H1 (cell line): ENCODE measurements at regions not wholly inside any gene's neighbourhood (a gene's known extent, or its start where the extent isn't known, plus 50 kb on each side); places are given as distances from the start of the nearest gene placed in this dataset.

Source experiments
- CTCF ChIA-PET: fragments of 300-600 bp; sonication (Branson Sonifier 250); formaldehyde crosslinking; loops from one replicate; lab custom pipeline; 2021; ENCODE audit not compliant: partially characterized antibody; lab: Charles Lee
- POLR2A ChIA-PET: fragments of 300-600 bp; sonication (Branson Sonifier 250); formaldehyde crosslinking; loops from one replicate; lab custom pipeline; 2021; ENCODE audit warnings: inconsistent platforms; ENCODE audit not compliant: partially characterized antibody; lab: Charles Lee
- DNase-seq, 2 experiments: peaks; one replicate each; pipeline versions ENCODE4 v3.0.0 to v3.0.0-alpha.2; 2010 to 2022; ENCODE audit warnings: low spot score in 2 of 2, low read depth in 1 of 2, mixed read lengths in 1 of 2
- FAIRE-seq: peaks from 2 replicates; lab custom pipeline; 2011; peaks lifted over from hg19 to GRCh38; lab: Jason Lieb, UNC
- H2AFZ ChIP-seq: 2 replicates; pipeline ENCODE4 v1.8.1; 2012; ENCODE audit warnings: low read length, inconsistent platforms
- H2AK5ac ChIP-seq: 2 replicates; pipeline ENCODE4 v1.6.1; 2013; ENCODE audit warnings: low read depth, low read length
- H2BK120ac ChIP-seq: replicated peaks from 2 replicates; pipeline ENCODE3; 2013; ENCODE audit warnings: low read depth, low read length, inconsistent platforms
- H2BK12ac ChIP-seq: 2 replicates; pipeline ENCODE4 v1.6.1; 2013; ENCODE audit warnings: low read depth, low read length
- H2BK15ac ChIP-seq: 2 replicates; pipeline ENCODE4 v1.6.1; 2013; ENCODE audit warnings: low read length
- H2BK20ac ChIP-seq: 2 replicates; pipeline ENCODE4 v1.6.1; 2013; ENCODE audit warnings: low read length
- H2BK5ac ChIP-seq: 2 replicates; pipeline ENCODE4 v1.6.1; 2013; ENCODE audit warnings: low read depth, low read length
- H3K14ac ChIP-seq: 2 replicates; pipeline ENCODE4 v1.6.1; 2013; ENCODE audit warnings: inconsistent platforms; ENCODE audit not compliant: insufficient read length
- H3K18ac ChIP-seq: 2 replicates; pipeline ENCODE4 v1.6.1; 2013; ENCODE audit warnings: low read length; ENCODE audit errors: extremely low read depth
- H3K23ac ChIP-seq: 2 replicates; pipeline ENCODE4 v1.6.1; 2013; ENCODE audit warnings: inconsistent platforms; ENCODE audit not compliant: insufficient read length
- H3K23me2 ChIP-seq: 2 replicates; pipeline ENCODE4 v1.6.1; 2013; ENCODE audit warnings: low read depth, low read length
- H3K27ac ChIP-seq: 2 replicates; pipeline ENCODE4 v1.6.1; 2011; ENCODE audit warnings: low read depth, low read length, inconsistent platforms
- H3K27me3 ChIP-seq, 4 experiments: replicated peaks in 1 of 4; 1 replicate in 1 of 4; 2 replicates in 3 of 4; pipeline versions ENCODE4 v1.6.1 to v1.8.1; 2011 to 2013; ENCODE audit warnings: low read length in 3 of 4, mild to moderate bottlenecking in 3 of 4, inconsistent platforms in 2 of 4, mixed read lengths in 2 of 4, moderate library complexity in 1 of 4; ENCODE audit not compliant: control insufficient read depth in 3 of 4, insufficient read depth in 3 of 4; ENCODE audit errors: extremely low read depth in 1 of 4
- H3K36me3 ChIP-seq, 4 experiments: 2 replicates each; pipeline versions ENCODE4 v1.6.1 to v1.8.1; 2011 to 2013; ENCODE audit warnings: mild to moderate bottlenecking in 4 of 4, low read length in 3 of 4, moderate library complexity in 2 of 4, control low read depth in 1 of 4, inconsistent platforms in 1 of 4; ENCODE audit not compliant: insufficient read depth in 4 of 4, control insufficient read depth in 2 of 4
- H3K4ac ChIP-seq: replicated peaks from 2 replicates; pipeline ENCODE3; 2013; ENCODE audit warnings: low read length, low read depth, mixed read lengths, inconsistent platforms; ENCODE audit not compliant: insufficient read length
- H3K4me1 ChIP-seq, 4 experiments: replicated peaks in 1 of 4; 1 replicate in 1 of 4; 2 replicates in 3 of 4; pipeline versions ENCODE4 v1.6.1 to v1.8.1; 2011 to 2013; ENCODE audit warnings: low read length in 3 of 4, inconsistent platforms in 2 of 4, mixed read lengths in 1 of 4; ENCODE audit not compliant: insufficient read depth in 4 of 4, control insufficient read depth in 3 of 4
- H3K4me2 ChIP-seq, 2 experiments: 2 replicates each; pipeline versions ENCODE4 v1.6.1 to v1.8.1; 2011 to 2013; ENCODE audit warnings: low read depth in 2 of 2, low read length in 2 of 2, control low read depth in 1 of 2, inconsistent platforms in 1 of 2, mild to moderate bottlenecking in 1 of 2; ENCODE audit not compliant: insufficient read depth in 1 of 2
- H3K4me3 ChIP-seq, 4 experiments: fragments of 200-600, 300-600 bp in 1 of 4; sonication (generic), shearing (Covaris generic), sonication (Bioruptor Twin) in 1 of 4; 2 replicates each; pipeline versions ENCODE4 v1.5.1 to v1.8.1; 2011 to 2016; ENCODE audit warnings: low read length in 4 of 4, low read depth in 3 of 4, control low read depth in 2 of 4, inconsistent platforms in 2 of 4, mild to moderate bottlenecking in 2 of 4, mixed read lengths in 1 of 4, moderate library complexity in 1 of 4; ENCODE audit not compliant: insufficient read depth in 2 of 4; ENCODE audit errors: extremely low read depth in 1 of 4
- H3K56ac ChIP-seq: replicated peaks from 2 replicates; pipeline ENCODE3; 2013; ENCODE audit warnings: low read depth, mild to moderate bottlenecking, mixed read lengths, low read length, inconsistent platforms; ENCODE audit not compliant: insufficient read length
- H3K79me1 ChIP-seq: 2 replicates; pipeline ENCODE4 v1.6.1; 2013; ENCODE audit warnings: low read depth, low read length, control low read depth
- H3K79me2 ChIP-seq, 2 experiments: 2 replicates each; pipeline versions ENCODE4 v1.6.1 to v1.8.1; 2012 to 2013; ENCODE audit warnings: low read length in 2 of 2, mild to moderate bottlenecking in 2 of 2, inconsistent platforms in 1 of 2; ENCODE audit not compliant: insufficient read depth in 2 of 2, control insufficient read depth in 1 of 2
- H3K9ac ChIP-seq, 4 experiments: replicated peaks in 1 of 4; 1 replicate in 1 of 4; 2 replicates in 3 of 4; pipeline versions ENCODE4 v1.6.1 to v1.8.1; 2011 to 2013; ENCODE audit warnings: low read depth in 3 of 4, low read length in 3 of 4, control low read depth in 2 of 4, mild to moderate bottlenecking in 2 of 4, moderate library complexity in 2 of 4, inconsistent platforms in 1 of 4; ENCODE audit errors: extremely low read depth in 1 of 4
- H3K9me3 ChIP-seq, 2 experiments: 2 replicates each; pipeline versions ENCODE4 v1.6.1 to v1.8.1; 2012 to 2013; ENCODE audit warnings: mild to moderate bottlenecking in 2 of 2, moderate library complexity in 2 of 2, control low read depth in 1 of 2, inconsistent platforms in 1 of 2, low read depth in 1 of 2, low read length in 1 of 2, mixed read lengths in 1 of 2; ENCODE audit not compliant: insufficient read depth in 2 of 2
- H4K20me1 ChIP-seq, 2 experiments: replicated peaks in 1 of 2; 2 replicates each; pipeline versions ENCODE3 to v1.8.1; 2011 to 2013; ENCODE audit warnings: inconsistent platforms in 2 of 2, low read length in 2 of 2, mild to moderate bottlenecking in 1 of 2; ENCODE audit not compliant: insufficient read depth in 2 of 2, control insufficient read depth in 1 of 2
- H4K5ac ChIP-seq: 2 replicates; pipeline ENCODE4 v1.6.1; 2013; ENCODE audit warnings: low read length, low read depth, mixed read lengths, inconsistent platforms; ENCODE audit not compliant: insufficient read length
- H4K8ac ChIP-seq: 2 replicates; pipeline ENCODE4 v1.8.0; 2013; ENCODE audit warnings: mild to moderate bottlenecking, moderate library complexity, low read length, inconsistent platforms; ENCODE audit not compliant: insufficient read depth; ENCODE audit errors: extremely low read depth
- H4K91ac ChIP-seq: replicated peaks from 2 replicates; pipeline ENCODE3; 2013; ENCODE audit warnings: low read length, mixed read lengths, inconsistent platforms; ENCODE audit not compliant: insufficient read length
- ASH2L ChIP-seq: fragments of 200-600, 300-600 bp; sonication (generic); IDR thresholded peaks from one replicate; pipeline ENCODE4 v1.7.1; 2017; ENCODE audit warnings: low read length
- ATF2 ChIP-seq: IDR thresholded peaks from 2 replicates; pipeline ENCODE4 v1.6.1; 2012; ENCODE audit warnings: low read length, inconsistent platforms
- CBX8 ChIP-seq: fragments of 300-800, 300-1000 bp; sonication (generic); IDR thresholded peaks from 2 replicates; pipeline ENCODE4 v1.7.1; 2016; ENCODE audit warnings: low read depth, low read length, borderline replicate concordance
- CHD1 ChIP-seq: IDR thresholded peaks from 2 replicates; pipeline ENCODE4 v1.6.1; 2012; ENCODE audit warnings: low read depth, low read length, improper control_type of control experiment
- KDM1A ChIP-seq: fragments of 200-600, 300-600 bp; sonication (generic); IDR thresholded peaks from 2 replicates; pipeline ENCODE4 v1.7.1; 2016; ENCODE audit warnings: mild to moderate bottlenecking, low read length, borderline replicate concordance
- SP1 ChIP-seq: IDR thresholded peaks from 2 replicates; pipeline ENCODE4 v1.6.1; 2011; ENCODE audit warnings: low read depth, low read length
- ZNF274 ChIP-seq: IDR thresholded peaks from 2 replicates; pipeline ENCODE4 v1.7.0; 2012; ENCODE audit warnings: low read length, borderline replicate concordance; ENCODE audit errors: extremely low read depth
- WGBS, 2 experiments: shearing (Covaris generic) in 1 of 2; methylation state at CpG; one replicate each; pipeline versions ENCODE4 v1.1.6 to v1.1.7; 2013 to 2015; ENCODE audit warnings: low lambda C conversion rate in 2 of 2, mixed read lengths in 2 of 2, inconsistent platforms in 1 of 2, low coverage in 1 of 2, missing lambda C conversion rate in 1 of 2; ENCODE audit not compliant: insufficient replicate concordance in 2 of 2, insufficient coverage in 1 of 2, insufficient read length in 1 of 2; ENCODE audit errors: extremely low coverage in 1 of 2, missing lambda C conversion rate in 1 of 2; 5-methylcytosine and 5-hydroxymethylcytosine counted together

DNA sequence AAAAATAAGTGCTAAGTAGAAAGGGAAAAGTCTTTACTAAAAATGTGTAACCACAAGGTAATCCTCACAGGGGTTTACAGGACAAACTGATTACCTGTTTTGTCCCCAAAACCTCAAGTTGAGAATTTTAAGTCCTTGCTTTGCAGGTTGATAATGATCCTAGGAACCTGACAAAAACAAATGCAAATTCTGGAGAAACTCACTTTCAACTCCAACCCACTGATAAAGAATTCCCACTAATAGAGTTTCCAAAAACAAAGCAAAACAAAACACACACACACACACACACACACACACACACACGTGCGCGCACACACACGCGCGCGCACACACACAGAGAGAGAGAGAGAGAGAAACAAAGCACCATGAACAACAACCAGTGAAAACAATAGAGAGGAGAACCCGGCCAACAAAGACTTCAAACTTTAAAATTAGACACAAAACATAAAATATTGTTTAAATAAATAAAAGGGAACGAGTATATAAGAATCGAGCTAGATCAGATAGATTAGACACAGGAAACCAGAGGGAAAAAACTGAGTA lies 187.0 kb upstream of the FOXN3 start:
- Histone ChIP-seq H3K4me2 (no peak overlapping the region), H2BK5ac (no peak overlapping the region)
- peak; percentile 19 for FAIRE-seq

More for the DNA sequence above, 187.0 kb upstream of the FOXN3 start:
- no peak overlapping the region for H3K14ac ChIP-seq
- peaks cover 2 to 6% of the 10 kb centered on the region in 2 experiments; a peak in 2 of 4 replicates for H3K9me3 ChIP-seq
- no peak overlapping the region for H4K91ac ChIP-seq
- POLR2A ChIA-PET: interaction anchor here (0.5 to 1.0 kb wide), 3 partner anchors 10 to 76 kb away, joined by 3 read pairs; no protein-coding TSS in a partner anchor
- no peak overlapping the region for H2BK15ac ChIP-seq
- H3K4me3 ChIP-seq: no peak overlapping the region
- H3K36me3 ChIP-seq: peaks cover 0 to 6% (median 3%) of the 10 kb centered on the region in 4 experiments; a peak in 2 of 8 replicates
- 79% methylated on average over 10 of the region's 10 CpGs; no CpG with 5 or more reads in 1 of the 2 experiments for WGBS, 2 experiments
- peaks cover 0 to 18% (median 0%) of the 10 kb centered on the region in 4 experiments; a peak in 3 of 7 replicates for H3K4me1 ChIP-seq
- H4K8ac ChIP-seq: no peak overlapping the region
- no peak overlapping the region for H2BK120ac ChIP-seq
- no peak overlapping the region for H2AK5ac ChIP-seq
- no peak overlapping the region for H4K5ac ChIP-seq
- H3K9ac ChIP-seq: no peak overlapping the region
- H2AFZ ChIP-seq: no peak overlapping the region
- no peak overlapping the region for H3K18ac ChIP-seq
- no peak for DNase-seq
- no peaks in the 10 kb centered on the region for H4K20me1 ChIP-seq
- no peak overlapping the region for H3K56ac ChIP-seq
- TF ChIP-seq CHD1 (no peak), ATF2 (no peak), KDM1A (no peak), SP1 (no peak), CBX8 (no peak), ASH2L (no peak), ZNF274 (no peak)
- H3K23ac ChIP-seq: no peak overlapping the region
- no peak overlapping the region for H2BK20ac ChIP-seq
- H3K27ac ChIP-seq: no peak overlapping the region
- H3K79me1 ChIP-seq: no peaks in the 10 kb centered on the region
- H2BK12ac ChIP-seq: no peak overlapping the region
- peaks cover 13 to 95% of the 10 kb centered on the region in 2 experiments; a peak in 3 of 4 replicates for H3K79me2 ChIP-seq
- H3K23me2 ChIP-seq: no peaks in the 10 kb centered on the region
- CTCF ChIA-PET: interaction anchor here (0.7 to 1.1 kb wide), 2 partner anchors 303 to 335 kb away, joined by 3 read pairs; no protein-coding TSS in a partner anchor
- H3K4ac ChIP-seq: no peak overlapping the region
- peaks cover 0 to 1% (median 0%) of the 10 kb centered on the region in 4 experiments; a peak in 1 of 7 replicates for H3K27me3 ChIP-seq
